GM23338 (cell line): ENCODE measurements at regions not wholly inside any gene's neighbourhood (a gene's known extent, or its start where the extent isn't known, plus 50 kb on each side); places are given as distances from the start of the nearest gene placed in this dataset.

Experiments
- ATAC-seq: fragments of 200-7000 bp; cut with Tn5 transposase; 3 replicates; pipeline ENCODE4 v1.9.1; 2020
- DNase-seq: peaks from one replicate; pipeline ENCODE4 v3.0.0-alpha.2; 2015; ENCODE audit warnings: low spot score
- H2AFZ ChIP-seq: fragments of 200-600 bp; sonication (generic); 2 replicates; pipeline ENCODE4 v1.8.0; 2016; ENCODE audit warnings: antibody characterized with exemption, mild to moderate bottlenecking, moderate library complexity
- H3F3A ChIP-seq: fragments of 200-600 bp; sonication (generic); replicated peaks from 2 replicates; pipeline ENCODE4 v1.8.0; 2017; ENCODE audit warnings: antibody characterized with exemption, mixed run types, low read depth
- H3K27ac ChIP-seq: fragments of 200-600 bp; sonication (generic); 2 replicates; pipeline ENCODE4 v1.6.1; 2016; ENCODE audit warnings: low read depth
- H3K27me3 ChIP-seq: fragments of 200-600 bp; sonication (generic); 2 replicates; pipeline ENCODE4 v1.8.0; 2016; ENCODE audit warnings: mild to moderate bottlenecking, mixed run types, moderate library complexity; ENCODE audit not compliant: insufficient read depth
- H3K36me3 ChIP-seq: fragments of 200-600 bp; sonication (generic); 2 replicates; pipeline ENCODE4 v1.8.0; 2016; ENCODE audit warnings: mild to moderate bottlenecking; ENCODE audit not compliant: insufficient read depth
- H3K4me1 ChIP-seq: fragments of 200-600 bp; sonication (generic); 2 replicates; pipeline ENCODE4 v1.8.0; 2016; ENCODE audit warnings: mild to moderate bottlenecking, moderate library complexity; ENCODE audit not compliant: insufficient read depth
- H3K4me2 ChIP-seq: fragments of 200-600 bp; sonication (generic); 2 replicates; pipeline ENCODE4 v1.7.1; 2017; ENCODE audit warnings: mixed run types
- H3K4me3 ChIP-seq: fragments of 200-600 bp; sonication (generic); 2 replicates; pipeline ENCODE4 v1.6.1; 2016; ENCODE audit warnings: mixed run types
- H3K79me2 ChIP-seq: fragments of 200-600 bp; sonication (generic); replicated peaks from 2 replicates; pipeline ENCODE4 v1.8.0; 2017; ENCODE audit warnings: mild to moderate bottlenecking; ENCODE audit not compliant: insufficient read depth
- H3K9me2 ChIP-seq: fragments of 200-600 bp; sonication (generic); 2 replicates; pipeline ENCODE4 v1.8.0; 2017; ENCODE audit not compliant: insufficient read depth
- H4K20me1 ChIP-seq: fragments of 200-600 bp; sonication (generic); replicated peaks from 2 replicates; pipeline ENCODE4 v1.8.0; 2017; ENCODE audit warnings: mild to moderate bottlenecking; ENCODE audit not compliant: insufficient read depth
- H3K27ac Mint-ChIP-seq: 2 replicates; pipeline ENCODE4 v1.8.0; 2020; ENCODE audit warnings: inconsistent platforms, mild to moderate bottlenecking, moderate library complexity, mixed read lengths
- H3K27me3 Mint-ChIP-seq: 3 replicates; pipeline ENCODE4 v1.8.0; 2022; ENCODE audit warnings: low read depth, mild to moderate bottlenecking, moderate library complexity, mixed read lengths, inconsistent platforms; ENCODE audit not compliant: insufficient read depth, poor library complexity
- H3K36me3 Mint-ChIP-seq: 3 replicates; pipeline ENCODE4 v1.8.0; 2021; ENCODE audit warnings: low read depth, mild to moderate bottlenecking, inconsistent platforms, moderate library complexity, mixed read lengths
- H3K4me1 Mint-ChIP-seq: 3 replicates; pipeline ENCODE4 v1.8.0; 2020; ENCODE audit warnings: mild to moderate bottlenecking, inconsistent platforms, mixed read lengths
- H3K4me3 Mint-ChIP-seq: 3 replicates; pipeline ENCODE4 v1.8.0; 2021; ENCODE audit warnings: moderate library complexity, mild to moderate bottlenecking, inconsistent platforms, mixed read lengths
- H3K9me3 Mint-ChIP-seq: 3 replicates; pipeline ENCODE4 v1.8.0; 2020; ENCODE audit warnings: moderate library complexity, mild to moderate bottlenecking, inconsistent platforms, mixed read lengths
- CREB1 ChIP-seq: fragments of 250-450 bp; sonication (Bioruptor Pico); IDR thresholded peaks from 2 replicates; pipeline ENCODE4 v1.5.0; 2020; ENCODE audit warnings: low read depth, mild to moderate bottlenecking, moderate library complexity
- CTCF ChIP-seq, 2 experiments: fragments of 200-600 bp in 1 of 2; sonication (generic) in 1 of 2; conservative IDR thresholded peaks; 2 replicates each; pipeline versions ENCODE4 v1.5.1 to v1.6.1; 2016 to 2017; ENCODE audit warnings: antibody characterized with exemption in 2 of 2, low read depth in 2 of 2, mild to moderate bottlenecking in 2 of 2, moderate library complexity in 1 of 2
- ETS1 ChIP-seq: IDR thresholded peaks from 2 replicates; pipeline ENCODE4 v1.6.1; 2016; ENCODE audit warnings: antibody characterized with exemption
- EZH2 ChIP-seq: fragments of 200-600 bp; sonication (generic); IDR thresholded peaks from one replicate; pipeline ENCODE4 v1.8.0; 2017; ENCODE audit warnings: antibody characterized with exemption, mild to moderate bottlenecking, low read depth; ENCODE audit not compliant: unreplicated experiment
- EZH2phosphoT487 ChIP-seq: fragments of 200-600 bp; sonication (generic); IDR thresholded peaks from one replicate; pipeline ENCODE4 v1.8.1; 2018; ENCODE audit warnings: antibody characterized with exemption; ENCODE audit not compliant: unreplicated experiment
- JUNB ChIP-seq: IDR thresholded peaks from one replicate; pipeline ENCODE4 v1.6.1; 2016; ENCODE audit warnings: antibody characterized with exemption; ENCODE audit not compliant: unreplicated experiment
- NANOG ChIP-seq: IDR thresholded peaks from 2 replicates; pipeline ENCODE4 v1.6.1; 2016; ENCODE audit warnings: antibody characterized with exemption, borderline replicate concordance
- POLR2AphosphoS5 ChIP-seq: IDR thresholded peaks from 2 replicates; pipeline ENCODE4 v1.6.1; 2016; ENCODE audit warnings: antibody characterized with exemption, low read depth
- REST ChIP-seq: IDR thresholded peaks from one replicate; pipeline ENCODE4 v1.6.1; 2018; ENCODE audit warnings: antibody characterized with exemption; ENCODE audit not compliant: unreplicated experiment
- STAT1 ChIP-seq: IDR thresholded peaks from one replicate; pipeline ENCODE4 v1.6.1; 2016; ENCODE audit warnings: antibody characterized with exemption; ENCODE audit not compliant: unreplicated experiment
- ZNF114 ChIP-seq: fragments of 250-450 bp; sonication (Bioruptor Pico); IDR thresholded peaks from 2 replicates; pipeline ENCODE4 v1.5.0; 2020; ENCODE audit warnings: mild to moderate bottlenecking, moderate library complexity
- ZNF331 ChIP-seq: fragments of 250-450 bp; sonication (Bioruptor Pico); IDR thresholded peaks from 2 replicates; pipeline ENCODE4 v1.5.0; 2020; ENCODE audit warnings: low read depth, mild to moderate bottlenecking, moderate library complexity
- ZNF462 ChIP-seq: fragments of 250-450 bp; sonication (Bioruptor Pico); IDR thresholded peaks from 2 replicates; pipeline ENCODE4 v1.5.0; 2020; ENCODE audit warnings: mild to moderate bottlenecking, moderate library complexity

GRCh38 chr9:85151162-85151561 is 481.6 kb downstream of the NTRK2 start:
- no peaks in the 10 kb centered on the region; the same call in 1 of the 2 replicates for H3K9me2 ChIP-seq
- no peak overlapping the region for H3K4me3 Mint-ChIP-seq
- H3K36me3 ChIP-seq, result no peaks in the 10 kb centered on the region
- no peaks in the 10 kb centered on the region for H3K27me3 ChIP-seq
- H3K27ac Mint-ChIP-seq, result no peak overlapping the region
- ATAC-seq (no peak), DNase-seq (no peak)
- no peaks in the 10 kb centered on the region for H3K27me3 Mint-ChIP-seq
- H2AFZ ChIP-seq, result no peak overlapping the region
- TF ChIP-seq EZH2 (no peak), CREB1 (CRISPR knock-in tag) (no peak), ZNF462 (CRISPR knock-in tag) (no peak), POLR2AphosphoS5 (no peak), JUNB (no peak), ZNF114 (CRISPR knock-in tag) (no peak), ETS1 (no peak), ZNF331 (CRISPR knock-in tag) (no peak), NANOG (no peak), STAT1 (no peak), CTCF (conservative IDR thresholded peaks at IDR 0.05; ENCODE audit: low read depth in 2 of 2) (no peak), EZH2phosphoT487 (no peak), REST (no peak)
- peaks cover 7% of the 10 kb centered on the region; the same call in 2 of the 3 replicates for H3K4me1 Mint-ChIP-seq
- H3K4me3 ChIP-seq, result no peak overlapping the region
- no peak overlapping the region for H3K27ac ChIP-seq
- H3F3A ChIP-seq, result no peaks in the 10 kb centered on the region
- H3K4me1 ChIP-seq, result no peaks in the 10 kb centered on the region
- H3K79me2 ChIP-seq, result no peaks in the 10 kb centered on the region
- no peak overlapping the region for H3K4me2 ChIP-seq
- H3K9me3 Mint-ChIP-seq, result no peaks in the 10 kb centered on the region
- no peaks in the 10 kb centered on the region for H3K36me3 Mint-ChIP-seq
- H4K20me1 ChIP-seq, result no peaks in the 10 kb centered on the region
